Neural progenitor cell (in vitro differentiated cells): ENCODE measurements at regions not wholly inside any gene's neighbourhood (a gene's known extent, or its start where the extent isn't known, plus 50 kb on each side); places are given as distances from the start of the nearest gene placed in this dataset.
A peak's percentile ranks its signal among the peaks of the same experiment; 100 is the strongest.

Experiments used
- DNase-seq: peaks from one replicate; pipeline ENCODE4 v3.0.0-alpha.2; 2016; ENCODE audit warnings: low spot score
- H2AFZ ChIP-seq: fragments of 200-600 bp; sonication (generic); replicated peaks from 2 replicates; pipeline ENCODE4 v1.6.1; 2016; ENCODE audit warnings: antibody characterized with exemption
- H3F3A ChIP-seq: fragments of 200-600 bp; sonication (generic); 2 replicates; pipeline ENCODE4 v1.6.1; 2016; ENCODE audit warnings: antibody characterized with exemption, low read depth
- H3K27ac ChIP-seq: fragments of 200-600 bp; sonication (generic); 2 replicates; pipeline ENCODE4 v1.5.1; 2016; ENCODE audit warnings: mild to moderate bottlenecking
- H3K27me3 ChIP-seq: fragments of 200-600 bp; sonication (generic); 2 replicates; pipeline ENCODE4 v1.6.1; 2016; ENCODE audit warnings: mild to moderate bottlenecking, moderate library complexity
- H3K36me3 ChIP-seq: fragments of 200-600 bp; sonication (generic); 2 replicates; pipeline ENCODE4 v1.5.1; 2016
- H3K4me1 ChIP-seq: fragments of 200-600 bp; sonication (generic); 2 replicates; pipeline ENCODE4 v1.6.1; 2016; ENCODE audit warnings: mixed run types
- H3K4me2 ChIP-seq: fragments of 200-600 bp; sonication (generic); 2 replicates; pipeline ENCODE4 v1.6.1; 2016
- H3K4me3 ChIP-seq: fragments of 200-600 bp; sonication (generic); 2 replicates; pipeline ENCODE4 v1.5.1; 2016
- H3K79me2 ChIP-seq: fragments of 200-600 bp; sonication (generic); 2 replicates; pipeline ENCODE4 v1.6.1; 2016; ENCODE audit warnings: low read depth
- H3K9ac ChIP-seq: fragments of 200-600 bp; sonication (generic); 2 replicates; pipeline ENCODE4 v1.6.1; 2016
- H3K9me3 ChIP-seq: fragments of 200-600 bp; sonication (generic); 2 replicates; pipeline ENCODE4 v1.5.1; 2016; ENCODE audit warnings: low read depth
- H4K20me1 ChIP-seq: fragments of 200-600 bp; sonication (generic); 2 replicates; pipeline ENCODE4 v1.6.1; 2016; ENCODE audit warnings: low read depth
- H3K27ac Mint-ChIP-seq: 3 replicates; pipeline ENCODE4 v1.8.0; 2021; ENCODE audit warnings: mixed read lengths
- H3K27me3 Mint-ChIP-seq: 2 replicates; pipeline ENCODE4 v1.8.0; 2022; ENCODE audit warnings: low read depth, mild to moderate bottlenecking, inconsistent platforms, moderate library complexity, mixed read lengths; ENCODE audit not compliant: insufficient read depth
- H3K36me3 Mint-ChIP-seq: 3 replicates; pipeline ENCODE4 v1.8.0; 2021; ENCODE audit warnings: mixed read lengths
- H3K4me1 Mint-ChIP-seq: 3 replicates; pipeline ENCODE4 v1.8.0; 2021; ENCODE audit warnings: mixed read lengths
- H3K4me3 Mint-ChIP-seq: 3 replicates; pipeline ENCODE4 v1.8.0; 2021; ENCODE audit warnings: mild to moderate bottlenecking, moderate library complexity, mixed read lengths
- H3K9me3 Mint-ChIP-seq: 3 replicates; pipeline ENCODE4 v1.8.0; 2020; ENCODE audit warnings: mixed read lengths
- CTCF ChIP-seq: fragments of 200-600 bp; sonication (generic); IDR thresholded peaks from 2 replicates; pipeline ENCODE4 v1.5.1; 2017; ENCODE audit warnings: antibody characterized with exemption, mild to moderate bottlenecking
- EZH2 ChIP-seq: fragments of 200-600 bp; sonication (generic); IDR thresholded peaks from 2 replicates; pipeline ENCODE4 v1.6.1; 2017; ENCODE audit warnings: antibody characterized with exemption, mild to moderate bottlenecking, moderate library complexity
- EZH2phosphoT487 ChIP-seq: fragments of 200-600 bp; sonication (generic); IDR thresholded peaks from 2 replicates; pipeline ENCODE4 v1.6.1; 2017; ENCODE audit warnings: antibody characterized with exemption

GRCh38 chr5:173825215-173825865 lies 62.8 kb upstream of the CPEB4 start:
- no peak overlapping the region for H3K27ac ChIP-seq
- Mint-ChIP-seq H3K27ac (no peak overlapping the region), H3K27me3 (peaks cover 10% of the 10 kb centered on the region), H3K4me1 (peaks cover 16% of the 10 kb centered on the region), H3K9me3 (no peaks in the 10 kb centered on the region), H3K4me3 (no peak overlapping the region), H3K36me3 (no peaks in the 10 kb centered on the region)
- H3K9me3 ChIP-seq = no peaks in the 10 kb centered on the region
- H4K20me1 ChIP-seq = no peaks in the 10 kb centered on the region
- peaks cover 23% of the 10 kb centered on the region for H3K4me1 ChIP-seq
- H3K9ac ChIP-seq = no peak overlapping the region
- no peak for TF ChIP-seq CTCF
- TF ChIP-seq EZH2 = no peak
- TF ChIP-seq EZH2phosphoT487 = no peak
- H3F3A ChIP-seq = peaks cover 10% of the 10 kb centered on the region
- H3K79me2 ChIP-seq = no peaks in the 10 kb centered on the region
- peak overlapping the region; percentile 4 for H3K4me2 ChIP-seq
- DNase-seq = no peak
- H3K36me3 ChIP-seq = no peaks in the 10 kb centered on the region
- no peaks in the 10 kb centered on the region for H3K27me3 ChIP-seq
- no peak overlapping the region for H3K4me3 ChIP-seq
- no peak overlapping the region for H2AFZ ChIP-seq

GRCh38 chr5:173826086-173826427 lies 62.1 kb upstream of the CPEB4 start:
- TF ChIP-seq CTCF (no peak), EZH2phosphoT487 (no peak), EZH2 (no peak)
- no peaks in the 10 kb centered on the region for H3K9me3 Mint-ChIP-seq
- Histone ChIP-seq H3K4me1 (peaks cover 24% of the 10 kb centered on the region), H3K27me3 (no peaks in the 10 kb centered on the region), H3K36me3 (no peaks in the 10 kb centered on the region), H3K27ac (no peak overlapping the region), H4K20me1 (no peaks in the 10 kb centered on the region), H3F3A (peaks cover 10% of the 10 kb centered on the region), H3K4me2 (no peak overlapping the region), H2AFZ (no peak overlapping the region), H3K9ac (no peak overlapping the region), H3K79me2 (no peaks in the 10 kb centered on the region), H3K4me3 (no peak overlapping the region), H3K9me3 (no peaks in the 10 kb centered on the region)
- peaks cover 17% of the 10 kb centered on the region for H3K4me1 Mint-ChIP-seq
- DNase-seq = no peak
- H3K36me3 Mint-ChIP-seq = no peaks in the 10 kb centered on the region
- H3K4me3 Mint-ChIP-seq = no peak overlapping the region
- peaks cover 10% of the 10 kb centered on the region for H3K27me3 Mint-ChIP-seq
- H3K27ac Mint-ChIP-seq = no peak overlapping the region

GRCh38 chr5:173826428-173827350 lies 61.5 kb upstream of the CPEB4 start:
- no peak for DNase-seq
- peaks cover 10% of the 10 kb centered on the region for H3K27me3 Mint-ChIP-seq
- no peaks in the 10 kb centered on the region for H3K9me3 Mint-ChIP-seq
- H3K4me1 Mint-ChIP-seq = peaks cover 18% of the 10 kb centered on the region
- H3K36me3 Mint-ChIP-seq = no peaks in the 10 kb centered on the region
- no peak overlapping the region for H2AFZ ChIP-seq
- no peak overlapping the region for H3K4me2 ChIP-seq
- H3K9ac ChIP-seq = no peak overlapping the region
- no peak overlapping the region for H3K27ac ChIP-seq
- H4K20me1 ChIP-seq = no peaks in the 10 kb centered on the region
- H3K36me3 ChIP-seq = no peaks in the 10 kb centered on the region
- peaks cover 10% of the 10 kb centered on the region for H3F3A ChIP-seq
- H3K27me3 ChIP-seq = no peaks in the 10 kb centered on the region
- H3K79me2 ChIP-seq = no peaks in the 10 kb centered on the region
- TF ChIP-seq EZH2phosphoT487 (no peak), EZH2 (no peak), CTCF (no peak)
- H3K27ac Mint-ChIP-seq = no peak overlapping the region
- no peak overlapping the region for H3K4me3 Mint-ChIP-seq
- peaks cover 30% of the 10 kb centered on the region for H3K4me1 ChIP-seq
- H3K9me3 ChIP-seq = no peaks in the 10 kb centered on the region
- no peak overlapping the region for H3K4me3 ChIP-seq
